HCT116 (cell line): ENCODE measurements at regions not wholly inside any gene's neighbourhood (a gene's known extent, or its start where the extent isn't known, plus 50 kb on each side); places are given as distances from the start of the nearest gene placed in this dataset.

Source experiments
- ATF3 ChIP-seq: IDR thresholded peaks from 2 replicates; pipeline ENCODE4 v1.6.1; 2012
- CBX3 ChIP-seq: IDR thresholded peaks from 2 replicates; pipeline ENCODE4 v1.6.1; 2012; ENCODE audit warnings: low read depth
- CEBPB ChIP-seq: IDR thresholded peaks from 2 replicates; pipeline ENCODE4 v1.6.1; 2012; ENCODE audit warnings: low read depth
- EGR1 ChIP-seq: IDR thresholded peaks from 2 replicates; pipeline ENCODE4 v1.6.1; 2012; ENCODE audit warnings: low read depth
- EZH2 ChIP-seq: fragments of 200-600 bp; sonication (generic); IDR thresholded peaks from 2 replicates; pipeline ENCODE4 v1.6.1; 2017; ENCODE audit warnings: antibody characterized with exemption, mixed run types
- EZH2phosphoT487 ChIP-seq: fragments of 200-600 bp; IDR thresholded peaks from 2 replicates; pipeline ENCODE4 v1.6.1; 2018; ENCODE audit warnings: antibody characterized with exemption, borderline replicate concordance
- FOSL1 ChIP-seq: IDR thresholded peaks from 2 replicates; pipeline ENCODE4 v1.6.1; 2012; ENCODE audit warnings: low read depth
- JUND ChIP-seq: IDR thresholded peaks from 2 replicates; pipeline ENCODE4 v1.6.1; 2012
- MAX ChIP-seq: IDR thresholded peaks from 2 replicates; pipeline ENCODE4 v1.6.1; 2012
- POLR2A ChIP-seq: IDR thresholded peaks from 2 replicates; pipeline ENCODE4 v1.7.0; 2011; ENCODE audit warnings: borderline replicate concordance; ENCODE audit not compliant: insufficient read depth, insufficient read length; ENCODE audit errors: extremely low read depth
- POLR2AphosphoS5 ChIP-seq: IDR thresholded peaks from 2 replicates; pipeline ENCODE4 v1.6.1; 2011; ENCODE audit warnings: mild to moderate bottlenecking, low read depth, low read length, moderate library complexity
- RAD21 ChIP-seq: IDR thresholded peaks from 2 replicates; pipeline ENCODE4 v1.6.1; 2012; ENCODE audit warnings: low read depth, mild to moderate bottlenecking
- ZBTB33 ChIP-seq: IDR thresholded peaks from 2 replicates; pipeline ENCODE4 v1.6.1; 2011; ENCODE audit warnings: mild to moderate bottlenecking, low read length, moderate library complexity; ENCODE audit not compliant: insufficient replicate concordance; ENCODE audit errors: extremely low read depth
- TF ChIP-seq, protein P1 (sequence below), 3 experiments: fragments of 200-600 bp in 1 of 3; sonication (generic) in 1 of 3; IDR thresholded peaks in 2 of 3; conservative IDR thresholded peaks in 1 of 3; 2 replicates each; pipeline ENCODE4 v1.5.1; 2012 to 2017; ENCODE audit warnings: low read depth in 2 of 3, low read length in 2 of 3, antibody characterized with exemption in 1 of 3, borderline replicate concordance in 1 of 3, control low read depth in 1 of 3, mild to moderate bottlenecking in 1 of 3, mixed read lengths in 1 of 3, mixed run types in 1 of 3, moderate library complexity in 1 of 3; ENCODE audit not compliant: insufficient read depth in 1 of 3

GRCh38 chr3:110470310-110470709 is 601.3 kb upstream of the NECTIN3 start:
- TF ChIP-seq ZBTB33, result no peak
- TF ChIP-seq, protein P1, sequence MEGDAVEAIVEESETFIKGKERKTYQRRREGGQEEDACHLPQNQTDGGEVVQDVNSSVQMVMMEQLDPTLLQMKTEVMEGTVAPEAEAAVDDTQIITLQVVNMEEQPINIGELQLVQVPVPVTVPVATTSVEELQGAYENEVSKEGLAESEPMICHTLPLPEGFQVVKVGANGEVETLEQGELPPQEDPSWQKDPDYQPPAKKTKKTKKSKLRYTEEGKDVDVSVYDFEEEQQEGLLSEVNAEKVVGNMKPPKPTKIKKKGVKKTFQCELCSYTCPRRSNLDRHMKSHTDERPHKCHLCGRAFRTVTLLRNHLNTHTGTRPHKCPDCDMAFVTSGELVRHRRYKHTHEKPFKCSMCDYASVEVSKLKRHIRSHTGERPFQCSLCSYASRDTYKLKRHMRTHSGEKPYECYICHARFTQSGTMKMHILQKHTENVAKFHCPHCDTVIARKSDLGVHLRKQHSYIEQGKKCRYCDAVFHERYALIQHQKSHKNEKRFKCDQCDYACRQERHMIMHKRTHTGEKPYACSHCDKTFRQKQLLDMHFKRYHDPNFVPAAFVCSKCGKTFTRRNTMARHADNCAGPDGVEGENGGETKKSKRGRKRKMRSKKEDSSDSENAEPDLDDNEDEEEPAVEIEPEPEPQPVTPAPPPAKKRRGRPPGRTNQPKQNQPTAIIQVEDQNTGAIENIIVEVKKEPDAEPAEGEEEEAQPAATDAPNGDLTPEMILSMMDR (IDR thresholded peaks at IDR 0.05 in 2 of 3, conservative IDR thresholded peaks at IDR 0.05 in 1 of 3; ENCODE audit: borderline replicate concordance in 1 of 3, insufficient read depth in 1 of 3, low read depth in 2 of 3, low read length in 2 of 3), result no peak
- TF ChIP-seq EZH2phosphoT487, result no peak
- TF ChIP-seq EZH2, result no peak
- TF ChIP-seq RAD21, result no peak
- no peak for TF ChIP-seq CEBPB
- TF ChIP-seq FOSL1, result no peak
- no peak for TF ChIP-seq EGR1
- no peak for TF ChIP-seq POLR2A
- no peak for TF ChIP-seq ATF3
- no peak for TF ChIP-seq POLR2AphosphoS5
- TF ChIP-seq JUND, result no peak
- no peak for TF ChIP-seq MAX
- no peak for TF ChIP-seq CBX3
